ENCODE measurements at regions not wholly inside any gene's neighbourhood (a gene's known extent, or its start where the extent isn't known, plus 50 kb on each side); places are given as distances from the start of the nearest gene placed in this dataset.

GRCh38 chr12:105935981-105936380 is 202.8 kb downstream of the NUAK1 start:
- no peak overlapping the region for H3K4me3 ChIP-seq (ENCODE audit: low read depth, low read length)
- no peak for TF ChIP-seq CTCF (IDR thresholded peaks at IDR 0.05; ENCODE audit: borderline replicate concordance, insufficient read depth, low read depth, low read length)

DNA sequence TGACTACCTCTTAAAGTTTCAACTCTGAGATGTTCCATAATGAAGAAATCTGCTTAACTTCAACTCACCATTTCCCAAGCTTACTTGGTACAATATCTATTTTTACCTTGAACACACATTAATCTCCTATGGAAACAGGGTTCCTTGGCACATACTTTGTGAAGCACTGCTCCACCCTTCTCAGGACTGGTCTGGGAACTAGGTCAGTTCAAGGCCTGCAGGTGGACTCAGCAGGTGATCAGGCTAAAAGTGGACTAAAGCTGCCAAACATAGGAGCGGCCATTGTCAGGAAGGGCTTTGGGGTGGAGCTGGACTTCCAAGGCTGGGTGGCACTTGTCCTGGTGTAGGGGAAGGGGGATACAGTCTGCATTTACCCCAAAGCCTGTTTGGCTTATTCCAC is 202.3 kb downstream of the NUAK1 start:
- H3K4me3 ChIP-seq (ENCODE audit: low read depth, low read length): no peak overlapping the region
- no peak for TF ChIP-seq CTCF (IDR thresholded peaks at IDR 0.05; ENCODE audit: borderline replicate concordance, insufficient read depth, low read depth, low read length)

GRCh38 chr12:105937009-105937408 is 201.7 kb downstream of the NUAK1 start:
- H3K4me3 ChIP-seq (ENCODE audit: low read depth, low read length): no peak overlapping the region
- no peak for TF ChIP-seq CTCF (IDR thresholded peaks at IDR 0.05; ENCODE audit: borderline replicate concordance, insufficient read depth, low read depth, low read length)

DNA sequence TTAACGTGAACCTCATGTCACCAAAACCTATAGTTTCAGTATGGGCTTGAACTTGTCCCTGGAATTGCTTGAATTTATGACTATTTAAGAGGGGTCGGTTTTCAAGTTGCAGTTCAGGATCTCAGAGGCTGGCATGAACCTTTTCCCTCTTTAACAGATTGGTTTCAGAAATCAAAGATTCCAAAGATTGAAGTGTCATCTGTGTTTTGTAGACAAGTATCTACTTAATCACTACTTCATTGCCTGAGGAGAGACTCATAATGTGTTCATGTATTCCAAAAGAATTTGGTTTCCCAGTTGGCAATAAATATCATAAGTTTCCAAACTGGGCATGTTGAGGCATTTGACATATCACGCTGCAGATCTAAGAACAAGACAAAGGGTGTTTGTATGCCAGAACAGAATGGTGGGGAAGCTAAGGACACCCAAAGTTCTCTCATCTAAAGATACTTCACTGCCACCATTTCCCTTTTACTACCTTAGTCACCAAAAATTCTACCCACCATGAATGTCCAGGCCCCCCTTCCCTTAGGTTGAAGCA is 199.5 kb downstream of the NUAK1 start:
- no peak for TF ChIP-seq CTCF (IDR thresholded peaks at IDR 0.05; ENCODE audit: borderline replicate concordance, insufficient read depth, low read depth, low read length)

GRCh38 chr12:105942281-105942680 is 196.5 kb downstream of the NUAK1 start:
- no peak for TF ChIP-seq CTCF (IDR thresholded peaks at IDR 0.05; ENCODE audit: borderline replicate concordance, insufficient read depth, low read depth, low read length)
- H3K4me3 ChIP-seq (ENCODE audit: low read depth, low read length): no peak overlapping the region

More for the DNA sequence above, 199.5 kb downstream of the NUAK1 start:
- no peak overlapping the region for H3K4me3 ChIP-seq (ENCODE audit: low read depth, low read length)

GRCh38 chr12:105943525-105943924 is 195.2 kb downstream of the NUAK1 start:
- TF ChIP-seq CTCF (IDR thresholded peaks at IDR 0.05; ENCODE audit: borderline replicate concordance, insufficient read depth, low read depth, low read length): no peak
- H3K4me3 ChIP-seq (ENCODE audit: low read depth, low read length): no peak overlapping the region

- TF ChIP-seq CTCF (IDR thresholded peaks at IDR 0.05; ENCODE audit: borderline replicate concordance, insufficient read depth, low read depth, low read length): no peak
These were observed 194.1 kb downstream of the NUAK1 start for GRCh38 chr12:105944628-105945027.

More at GRCh38 chr12:105944628-105945027, 194.1 kb downstream of the NUAK1 start:
- H3K4me3 ChIP-seq (ENCODE audit: low read depth, low read length): no peak overlapping the region
